ENCODE measurements at regions not wholly inside any gene's neighbourhood (a gene's known extent, or its start where the extent isn't known, plus 50 kb on each side); places are given as distances from the start of the nearest gene placed in this dataset.

GRCh38 chr3:167958141-167958540 lies 137.6 kb downstream of the GOLIM4 start:
- no peak for DNase-seq (ENCODE audit: low spot score)

GRCh38 chr3:167952969-167953368 lies 142.8 kb downstream of the GOLIM4 start:
- DNase-seq (ENCODE audit: low spot score): no peak

- no peak for DNase-seq (ENCODE audit: low spot score)
Observed at GRCh38 chr3:167950212-167950611, 145.5 kb downstream of the GOLIM4 start.

- DNase-seq (ENCODE audit: low spot score): peak; percentile 67
Observed at GRCh38 chr3:167941234-167941995, 154.3 kb downstream of the GOLIM4 start.

- DNase-seq (ENCODE audit: low spot score): no peak
Observed at GRCh38 chr3:167940241-167940640, 155.5 kb downstream of the GOLIM4 start.

- DNase-seq (ENCODE audit: low spot score): no peak
Observed at GRCh38 chr3:167938516-167938915, 157.2 kb downstream of the GOLIM4 start.

- no peak for DNase-seq (ENCODE audit: low spot score)
Observed at GRCh38 chr3:167936019-167936418, 159.7 kb downstream of the GOLIM4 start.

GRCh38 chr3:167930453-167930852 lies 165.3 kb downstream of the GOLIM4 start:
- no peak for DNase-seq (ENCODE audit: low spot score)

- no peak for DNase-seq (ENCODE audit: low spot score)
Observed at GRCh38 chr3:167929968-167930367, 165.8 kb downstream of the GOLIM4 start.

- no peak for DNase-seq (ENCODE audit: low spot score)
Observed at GRCh38 chr3:167928381-167928780, 167.3 kb downstream of the GOLIM4 start.

GRCh38 chr3:167920747-167921146 lies 175.0 kb downstream of the GOLIM4 start:
- DNase-seq (ENCODE audit: low spot score): no peak

- no peak for DNase-seq (ENCODE audit: low spot score)
Observed at GRCh38 chr3:167919590-167919989, 176.1 kb downstream of the GOLIM4 start.

- no peak for DNase-seq (ENCODE audit: low spot score)
Observed at GRCh38 chr3:167918686-167919085, 177.0 kb downstream of the GOLIM4 start.

GRCh38 chr3:167918008-167918596 lies 177.6 kb downstream of the GOLIM4 start:
- DNase-seq (ENCODE audit: low spot score): no peak

GRCh38 chr3:167913219-167913835 lies 177.8 kb downstream of the SERPINI1 start:
- peak; percentile 19 for DNase-seq (ENCODE audit: low spot score)

- DNase-seq (ENCODE audit: low spot score): no peak
Observed at GRCh38 chr3:167909952-167910351, 174.4 kb downstream of the SERPINI1 start.

- no peak for DNase-seq (ENCODE audit: low spot score)
Observed at GRCh38 chr3:167909504-167909896, 174.0 kb downstream of the SERPINI1 start.

- no peak for DNase-seq (ENCODE audit: low spot score)
Observed at GRCh38 chr3:167908746-167909503, 173.4 kb downstream of the SERPINI1 start.

GRCh38 chr3:167908221-167908620 lies 172.7 kb downstream of the SERPINI1 start:
- no peak for DNase-seq (ENCODE audit: low spot score)

GRCh38 chr3:167901138-167901537 lies 165.6 kb downstream of the SERPINI1 start:
- no peak for DNase-seq (ENCODE audit: low spot score)

- no peak for DNase-seq (ENCODE audit: low spot score)
Observed at GRCh38 chr3:167899093-167899492, 163.6 kb downstream of the SERPINI1 start.

GRCh38 chr3:167898091-167898490 lies 162.6 kb downstream of the SERPINI1 start:
- DNase-seq (ENCODE audit: low spot score): no peak

- DNase-seq (ENCODE audit: low spot score): no peak
Observed at GRCh38 chr3:167895684-167896083, 160.2 kb downstream of the SERPINI1 start.
